T-cell (primary cell): ENCODE measurements at regions not wholly inside any gene's neighbourhood (a gene's known extent, or its start where the extent isn't known, plus 50 kb on each side); places are given as distances from the start of the nearest gene placed in this dataset.
"Not testable (repeated sequence)": the region's sequence is repeated elsewhere in the genome, so short reads cannot be mapped to it uniquely, and the experiment has no call there.

Experiments
- ATAC-seq, 4 experiments: fragments of 200-7000 bp in 3 of 4; fragments of 150-1000 bp in 1 of 4; cut with Tn5 transposase; replicated peaks in 1 of 4; 1 replicate in 3 of 4; 2 replicates in 1 of 4; pipeline ENCODE4 v1.10.0; 2021; ENCODE audit warnings: moderate library complexity in 3 of 4, mild to moderate bottlenecking in 2 of 4, moderate number of reproducible peaks in 1 of 4
- CTCF ChIA-PET, 2 donors: fragments of 300-600 bp; sonication (Branson Sonifier 250); formaldehyde crosslinking; loops; one replicate each; lab custom pipeline; 2022; ENCODE audit warnings: antibody characterized with exemption in 2 of 2; lab: Charles Lee
- POLR2A ChIA-PET, 2 donors: fragments of 300-600 bp; sonication (Branson Sonifier 250); formaldehyde crosslinking; loops; one replicate each; lab custom pipeline; 2022; ENCODE audit warnings: antibody characterized with exemption in 2 of 2; lab: Charles Lee
- DNase-seq, 35 experiments: peaks; one replicate each; pipeline versions ENCODE4 v3.0.0 to v3.0.0-alpha.2; 2013 to 2023
- H3K27ac ChIP-seq: one replicate; pipeline ENCODE4 v1.5.1; 2013; ENCODE audit warnings: low read length
- H3K27me3 ChIP-seq, 2 experiments: replicated peaks in 1 of 2; 1 replicate in 1 of 2; 2 replicates in 1 of 2; pipeline versions ENCODE4 v1.6.1 to v1.7.0; 2013; ENCODE audit warnings: low read length in 1 of 2, mixed read lengths in 1 of 2; ENCODE audit not compliant: control insufficient read depth in 2 of 2, insufficient read depth in 2 of 2; ENCODE audit errors: extremely low read depth in 1 of 2
- H3K36me3 ChIP-seq, 2 donors: 1 replicate in 1 of 2; 2 replicates in 1 of 2; pipeline versions ENCODE4 v1.6.1 to v1.7.0; 2013; ENCODE audit warnings: low read length in 1 of 2; ENCODE audit not compliant: control insufficient read depth in 2 of 2, insufficient read depth in 1 of 2; ENCODE audit errors: extremely low read depth in 1 of 2
- H3K4me1 ChIP-seq, 2 experiments: 1 replicate in 1 of 2; 2 replicates in 1 of 2; pipeline versions ENCODE4 v1.6.1 to v1.7.0; 2013; ENCODE audit warnings: low read length in 2 of 2, mixed read lengths in 1 of 2; ENCODE audit not compliant: insufficient read depth in 2 of 2, control insufficient read depth in 1 of 2; ENCODE audit errors: extremely low read depth in 1 of 2
- H3K4me3 ChIP-seq, 2 donors: 1 replicate in 1 of 2; 2 replicates in 1 of 2; pipeline versions ENCODE4 v1.5.1 to v1.7.0; 2013; ENCODE audit warnings: mild to moderate bottlenecking in 2 of 2, low read length in 1 of 2, moderate library complexity in 1 of 2; ENCODE audit not compliant: control insufficient read depth in 1 of 2; ENCODE audit errors: extremely low read depth in 1 of 2
- H3K9me3 ChIP-seq: 2 replicates; pipeline ENCODE4 v1.7.0; 2013
- H3K27ac Mint-ChIP-seq, 2 donors: one replicate each; pipeline ENCODE4 v1.8.0; 2020 to 2021; ENCODE audit warnings: mild to moderate bottlenecking in 2 of 2, mixed read lengths in 2 of 2
- H3K27me3 Mint-ChIP-seq, 2 donors: one replicate each; pipeline ENCODE4 v1.8.0; 2021 to 2022; ENCODE audit warnings: mixed read lengths in 2 of 2
- H3K36me3 Mint-ChIP-seq: one replicate; pipeline ENCODE4 v1.8.0; 2021; ENCODE audit warnings: mixed read lengths
- H3K4me1 Mint-ChIP-seq, 3 donors: one replicate each; pipeline ENCODE4 v1.8.0; 2020 to 2022; ENCODE audit warnings: mixed read lengths in 3 of 3, mild to moderate bottlenecking in 1 of 3
- H3K4me3 Mint-ChIP-seq, 3 donors: one replicate each; pipeline ENCODE4 v1.8.0; 2020 to 2022; ENCODE audit warnings: mild to moderate bottlenecking in 3 of 3, mixed read lengths in 3 of 3, moderate library complexity in 3 of 3
- H3K9me3 Mint-ChIP-seq, 3 donors: one replicate each; pipeline ENCODE4 v1.8.0; 2020 to 2022; ENCODE audit warnings: mixed read lengths in 3 of 3
- WGBS: methylation state at CpG from one replicate; pipeline ENCODE4 v1.1.5; 2013; ENCODE audit warnings: missing lambda C conversion rate; ENCODE audit not compliant: insufficient coverage; 5-methylcytosine and 5-hydroxymethylcytosine counted together

GRCh38 chr4:115194612-115195011 lies 81.2 kb upstream of the NDST4 start:
- peaks cover 0 to 16% (median 6%) of the 10 kb centered on the region in 3 donors for H3K9me3 Mint-ChIP-seq
- H3K4me3 ChIP-seq, H3K27me3 Mint-ChIP-seq, H3K36me3 ChIP-seq, H3K9me3 ChIP-seq, H3K27ac ChIP-seq, H3K36me3 Mint-ChIP-seq, DNase-seq, H3K4me1 Mint-ChIP-seq, H3K4me1 ChIP-seq, POLR2A ChIA-PET, CTCF ChIA-PET, H3K27me3 ChIP-seq, H3K27ac Mint-ChIP-seq, ATAC-seq, H3K4me3 Mint-ChIP-seq: not testable (repeated sequence)

GRCh38 chr4:115190529-115190928 lies 77.1 kb upstream of the NDST4 start:
- Histone ChIP-seq H3K4me3 (no peak overlapping the region), H3K36me3 (no peaks in the 10 kb centered on the region), H3K9me3 (no peaks in the 10 kb centered on the region), H3K27ac (no peak overlapping the region), H3K27me3 (no peaks in the 10 kb centered on the region), H3K4me1 (no peaks in the 10 kb centered on the region)
- H3K27ac Mint-ChIP-seq: no peak overlapping the region
- ATAC-seq: no peak
- CTCF ChIA-PET: no interaction called here
- peaks cover 0 to 8% (median 7%) of the 10 kb centered on the region in 3 donors for H3K9me3 Mint-ChIP-seq
- POLR2A ChIA-PET: no interaction called here
- H3K36me3 Mint-ChIP-seq: no peaks in the 10 kb centered on the region
- H3K4me3 Mint-ChIP-seq: no peak overlapping the region
- no peaks in the 10 kb centered on the region for H3K27me3 Mint-ChIP-seq
- no peaks in the 10 kb centered on the region for H3K4me1 Mint-ChIP-seq
- no peak for DNase-seq

- Mint-ChIP-seq H3K27ac (no peak overlapping the region), H3K4me1 (no peaks in the 10 kb centered on the region), H3K36me3 (no peaks in the 10 kb centered on the region), H3K4me3 (no peak overlapping the region), H3K27me3 (no peaks in the 10 kb centered on the region), H3K9me3 (peaks cover 0 to 11% (median 4%) of the 10 kb centered on the region in 3 donors)
- Histone ChIP-seq H3K4me1 (no peaks in the 10 kb centered on the region), H3K27ac (no peak overlapping the region), H3K27me3 (no peaks in the 10 kb centered on the region), H3K4me3 (no peak overlapping the region), H3K9me3 (no peaks in the 10 kb centered on the region), H3K36me3 (no peaks in the 10 kb centered on the region)
- ATAC-seq (no peak), DNase-seq (no peak)
- WGBS: no CpG with 5 or more reads among the region's 1 CpG
- ChIA-PET POLR2A (no interaction called here), CTCF (interaction anchor here in 1 of 2 donors (0.6 kb wide), 1 partner anchor 1155 kb away, joined by 3 read pairs; no protein-coding TSS in a partner anchor)
Observed at GRCh38 chr4:115187136-115187535, 73.7 kb upstream of the NDST4 start.

GRCh38 chr4:115179438-115180062 lies 66.1 kb upstream of the NDST4 start:
- H3K4me3 Mint-ChIP-seq, CTCF ChIA-PET, H3K9me3 Mint-ChIP-seq, H3K4me1 ChIP-seq, H3K9me3 ChIP-seq, H3K27me3 Mint-ChIP-seq, H3K27ac ChIP-seq, H3K27me3 ChIP-seq, DNase-seq, H3K36me3 ChIP-seq, H3K4me1 Mint-ChIP-seq, ATAC-seq, H3K27ac Mint-ChIP-seq, H3K36me3 Mint-ChIP-seq, H3K4me3 ChIP-seq, POLR2A ChIA-PET: not testable (repeated sequence)
- 95% methylated on average over 36 of the region's 41 CpGs for WGBS

GRCh38 chr4:115178687-115179086 lies 65.3 kb upstream of the NDST4 start:
- POLR2A ChIA-PET, ATAC-seq: not testable (repeated sequence)

GRCh38 chr4:115171220-115171619 lies 57.8 kb upstream of the NDST4 start:
- Histone ChIP-seq H3K27ac (no peak overlapping the region), H3K27me3 (no peaks in the 10 kb centered on the region), H3K9me3 (no peaks in the 10 kb centered on the region), H3K4me3 (no peak overlapping the region), H3K4me1 (no peaks in the 10 kb centered on the region), H3K36me3 (no peaks in the 10 kb centered on the region)
- no peak overlapping the region for H3K27ac Mint-ChIP-seq
- ATAC-seq: no peak
- no peaks in the 10 kb centered on the region for H3K36me3 Mint-ChIP-seq
- no CpG with 5 or more reads among the region's 1 CpG for WGBS
- H3K27me3 Mint-ChIP-seq: no peaks in the 10 kb centered on the region
- no peak for DNase-seq
- ChIA-PET CTCF (no interaction called here), POLR2A (no interaction called here)
- peaks cover 0 to 15% (median 5%) of the 10 kb centered on the region in 3 donors for H3K9me3 Mint-ChIP-seq
- no peaks in the 10 kb centered on the region for H3K4me1 Mint-ChIP-seq
- no peak overlapping the region for H3K4me3 Mint-ChIP-seq

More at GRCh38 chr4:115178687-115179086, 65.3 kb upstream of the NDST4 start:
- H3K27ac ChIP-seq, H3K27me3 ChIP-seq, H3K4me3 ChIP-seq, H3K27ac Mint-ChIP-seq, H3K36me3 ChIP-seq, H3K4me1 Mint-ChIP-seq, DNase-seq, H3K27me3 Mint-ChIP-seq, H3K9me3 ChIP-seq, H3K4me3 Mint-ChIP-seq, H3K4me1 ChIP-seq, CTCF ChIA-PET, H3K9me3 Mint-ChIP-seq, H3K36me3 Mint-ChIP-seq: not testable (repeated sequence)
- 85% methylated on average over 14 of the region's 15 CpGs for WGBS

GRCh38 chr4:115165503-115165902 lies 52.1 kb upstream of the NDST4 start:
- Mint-ChIP-seq H3K27ac (no peak overlapping the region), H3K36me3 (no peaks in the 10 kb centered on the region), H3K4me1 (no peaks in the 10 kb centered on the region), H3K9me3 (peaks cover 0 to 15% (median 6%) of the 10 kb centered on the region in 3 donors), H3K4me3 (no peak overlapping the region), H3K27me3 (no peaks in the 10 kb centered on the region)
- no peaks in the 10 kb centered on the region for H3K4me1 ChIP-seq
- ChIA-PET CTCF (no interaction called here), POLR2A (no interaction called here)
- H3K27ac ChIP-seq: no peak overlapping the region
- no peaks in the 10 kb centered on the region for H3K9me3 ChIP-seq
- no peaks in the 10 kb centered on the region for H3K36me3 ChIP-seq
- H3K4me3 ChIP-seq: no peak overlapping the region
- no peaks in the 10 kb centered on the region for H3K27me3 ChIP-seq
- ATAC-seq: no peak
- DNase-seq: no peak
